Glutamatergic neuron (in vitro differentiated cells): ENCODE measurements at regions not wholly inside any gene's neighbourhood (a gene's known extent, or its start where the extent isn't known, plus 50 kb on each side); places are given as distances from the start of the nearest gene placed in this dataset.
A peak's percentile ranks its signal among the peaks of the same experiment; 100 is the strongest.

Experiments
- DNase-seq: peaks from one replicate; pipeline ENCODE4 v3.0.0; 2022
- H3K27ac Mint-ChIP-seq: one replicate; pipeline ENCODE4 v1.8.0; 2020; ENCODE audit warnings: mild to moderate bottlenecking, mixed read lengths, inconsistent platforms; ENCODE audit not compliant: unreplicated experiment
- H3K27me3 Mint-ChIP-seq: one replicate; pipeline ENCODE4 v1.8.0; 2020; ENCODE audit warnings: mild to moderate bottlenecking, moderate library complexity, mixed read lengths, inconsistent platforms; ENCODE audit not compliant: unreplicated experiment
- H3K36me3 Mint-ChIP-seq: one replicate; pipeline ENCODE4 v1.8.0; 2020; ENCODE audit warnings: mild to moderate bottlenecking, mixed read lengths, inconsistent platforms; ENCODE audit not compliant: unreplicated experiment
- H3K4me1 Mint-ChIP-seq: one replicate; pipeline ENCODE4 v1.8.0; 2020; ENCODE audit warnings: mild to moderate bottlenecking, low read depth, mixed read lengths, inconsistent platforms; ENCODE audit not compliant: unreplicated experiment
- H3K4me3 Mint-ChIP-seq: one replicate; pipeline ENCODE4 v1.8.0; 2020; ENCODE audit warnings: mild to moderate bottlenecking, mixed read lengths, inconsistent platforms; ENCODE audit not compliant: unreplicated experiment
- H3K9me3 Mint-ChIP-seq: one replicate; pipeline ENCODE4 v1.8.0; 2020; ENCODE audit warnings: mild to moderate bottlenecking, moderate library complexity, mixed read lengths, inconsistent platforms; ENCODE audit not compliant: unreplicated experiment
- TF ChIP-seq, protein P1 (sequence below): fragments of 200-600 bp; sonication (generic); IDR thresholded peaks from one replicate; pipeline ENCODE4 v1.5.0; 2021; ENCODE audit not compliant: partially characterized antibody, unreplicated experiment

DNA sequence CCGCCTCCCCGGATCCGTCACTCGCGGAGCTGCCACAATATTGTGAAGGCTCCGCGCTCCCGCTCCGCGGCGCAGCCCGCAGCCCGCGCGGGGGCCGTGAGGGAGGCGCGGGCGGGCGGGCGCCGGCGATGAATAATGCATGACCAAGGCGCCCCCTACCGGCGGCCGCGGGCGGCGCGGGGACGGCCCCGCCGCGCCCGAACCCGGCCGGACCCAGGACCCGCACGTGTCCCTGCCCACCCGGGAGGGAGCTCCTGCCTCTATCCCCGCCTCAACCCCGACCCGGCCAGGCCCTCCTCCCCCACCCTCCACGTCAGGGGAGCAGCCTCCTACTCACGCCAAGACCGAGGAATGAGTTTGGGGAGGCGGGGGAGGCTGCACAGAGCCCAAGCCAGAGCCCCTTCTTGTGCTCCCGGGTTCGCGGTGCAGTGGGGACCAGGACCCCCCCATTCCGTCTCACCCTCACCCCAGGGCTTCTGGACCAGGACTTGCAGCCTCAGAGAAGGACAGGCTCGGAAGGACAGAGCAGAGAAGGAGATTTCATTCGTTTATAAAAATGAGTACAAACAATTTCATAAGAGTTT, 70.8 kb upstream of the CASZ1 start:
- Mint-ChIP-seq H3K9me3 (peaks cover 18% of the 10 kb centered on the region), H3K27ac (peak overlapping the region; percentile 90)

DNA sequence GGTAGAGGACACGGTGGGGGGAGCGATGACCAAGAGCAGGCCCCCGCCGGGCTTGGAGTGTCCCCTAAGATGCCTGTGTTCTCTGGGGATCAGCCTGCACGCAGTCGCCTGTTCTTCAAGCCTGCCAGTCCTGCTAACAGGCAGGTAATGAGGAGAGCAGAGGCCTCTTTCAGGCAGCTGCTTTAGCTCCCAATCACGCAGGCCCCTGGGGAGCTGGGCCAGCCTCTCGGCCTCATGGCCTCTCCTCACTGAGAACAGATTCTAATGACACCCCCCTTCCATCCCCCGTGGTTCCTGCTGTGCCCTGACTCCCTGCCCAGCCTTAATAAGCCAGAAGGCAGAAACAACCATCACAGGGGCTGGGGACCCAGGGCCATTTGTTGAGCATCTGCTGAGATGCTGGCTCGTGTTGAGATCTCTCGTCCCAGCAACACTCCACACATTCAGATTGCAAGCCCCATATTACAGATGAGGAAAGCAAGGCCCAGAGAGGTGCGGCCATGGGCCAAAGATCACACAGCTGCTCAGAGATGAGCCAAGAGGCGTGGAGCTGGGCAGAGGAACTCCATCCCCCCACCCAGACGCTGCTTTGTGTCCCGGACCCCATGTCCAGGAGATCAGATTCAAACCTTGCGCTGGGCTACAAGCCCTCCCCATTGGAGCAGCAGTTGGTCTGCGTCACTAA, 71.6 kb upstream of the CASZ1 start:
- peaks cover 15% of the 10 kb centered on the region for H3K9me3 Mint-ChIP-seq
- peak; percentile 86 for DNase-seq
- peak overlapping the region; percentile 83 for H3K4me3 Mint-ChIP-seq
- TF ChIP-seq, protein P1, sequence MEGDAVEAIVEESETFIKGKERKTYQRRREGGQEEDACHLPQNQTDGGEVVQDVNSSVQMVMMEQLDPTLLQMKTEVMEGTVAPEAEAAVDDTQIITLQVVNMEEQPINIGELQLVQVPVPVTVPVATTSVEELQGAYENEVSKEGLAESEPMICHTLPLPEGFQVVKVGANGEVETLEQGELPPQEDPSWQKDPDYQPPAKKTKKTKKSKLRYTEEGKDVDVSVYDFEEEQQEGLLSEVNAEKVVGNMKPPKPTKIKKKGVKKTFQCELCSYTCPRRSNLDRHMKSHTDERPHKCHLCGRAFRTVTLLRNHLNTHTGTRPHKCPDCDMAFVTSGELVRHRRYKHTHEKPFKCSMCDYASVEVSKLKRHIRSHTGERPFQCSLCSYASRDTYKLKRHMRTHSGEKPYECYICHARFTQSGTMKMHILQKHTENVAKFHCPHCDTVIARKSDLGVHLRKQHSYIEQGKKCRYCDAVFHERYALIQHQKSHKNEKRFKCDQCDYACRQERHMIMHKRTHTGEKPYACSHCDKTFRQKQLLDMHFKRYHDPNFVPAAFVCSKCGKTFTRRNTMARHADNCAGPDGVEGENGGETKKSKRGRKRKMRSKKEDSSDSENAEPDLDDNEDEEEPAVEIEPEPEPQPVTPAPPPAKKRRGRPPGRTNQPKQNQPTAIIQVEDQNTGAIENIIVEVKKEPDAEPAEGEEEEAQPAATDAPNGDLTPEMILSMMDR: no peak
- H3K27ac Mint-ChIP-seq: peak overlapping the region; percentile 90
- peaks cover 49% of the 10 kb centered on the region for H3K4me1 Mint-ChIP-seq
- H3K27me3 Mint-ChIP-seq: peaks cover 14% of the 10 kb centered on the region
- no peaks in the 10 kb centered on the region for H3K36me3 Mint-ChIP-seq

More for the DNA sequence above, 70.8 kb upstream of the CASZ1 start:
- Mint-ChIP-seq H3K4me3 (peak overlapping the region; percentile 83), H3K4me1 (peaks cover 51% of the 10 kb centered on the region), H3K27me3 (peaks cover 14% of the 10 kb centered on the region), H3K36me3 (no peaks in the 10 kb centered on the region)
- TF ChIP-seq, protein P1: peak; percentile 89
- DNase-seq: peak; percentile 84

DNA sequence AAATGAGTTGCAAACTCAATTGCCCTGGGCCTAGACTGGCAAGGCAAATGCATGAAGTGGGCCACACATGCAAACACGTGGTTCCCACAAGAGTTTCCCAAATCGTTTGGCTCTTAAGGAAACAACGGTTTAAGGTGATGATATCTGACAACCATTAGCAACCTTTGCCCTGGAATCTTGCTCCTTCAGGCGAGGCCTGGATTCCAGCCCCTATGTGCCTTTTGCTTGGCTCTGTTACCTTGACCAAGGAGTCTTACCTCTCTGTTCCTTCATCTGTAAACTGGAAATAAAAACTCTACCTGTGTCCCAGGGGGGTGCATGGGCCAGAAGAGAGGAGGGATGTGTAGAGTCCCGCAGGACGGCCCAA, 72.1 kb upstream of the CASZ1 start:
- H3K4me3 Mint-ChIP-seq: peak overlapping the region; percentile 25
- no peaks in the 10 kb centered on the region for H3K36me3 Mint-ChIP-seq
- H3K27ac Mint-ChIP-seq: peak overlapping the region; percentile 59
- peaks cover 44% of the 10 kb centered on the region for H3K4me1 Mint-ChIP-seq
- TF ChIP-seq, protein P1: no peak
- DNase-seq: no peak
- H3K27me3 Mint-ChIP-seq: peaks cover 14% of the 10 kb centered on the region
- H3K9me3 Mint-ChIP-seq: peaks cover 15% of the 10 kb centered on the region

DNA sequence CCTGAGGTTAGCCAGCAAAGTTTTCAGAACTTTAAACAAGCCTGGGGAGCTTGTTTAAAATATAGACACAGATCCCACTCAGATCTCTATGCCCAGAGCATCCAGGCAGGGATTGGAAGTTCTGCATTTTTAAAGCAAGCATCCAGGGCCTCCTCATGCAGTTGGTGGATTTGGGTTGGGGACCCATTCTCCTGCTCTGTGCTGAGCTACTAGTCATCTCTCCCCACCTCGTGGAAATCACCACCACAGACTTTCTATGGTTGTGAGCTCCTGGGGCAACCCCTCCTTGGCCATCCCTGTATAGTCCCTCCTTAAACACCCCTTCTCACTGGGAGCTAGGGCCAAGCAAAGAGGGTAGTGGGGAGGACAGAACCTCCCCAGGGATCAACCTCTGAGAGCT, 73.5 kb upstream of the CASZ1 start:
- H3K9me3 Mint-ChIP-seq: peaks cover 15% of the 10 kb centered on the region
- DNase-seq: no peak
- no peak overlapping the region for H3K4me3 Mint-ChIP-seq
- H3K27ac Mint-ChIP-seq: no peak overlapping the region
- H3K27me3 Mint-ChIP-seq: peaks cover 14% of the 10 kb centered on the region
- TF ChIP-seq, protein P1: no peak
- H3K4me1 Mint-ChIP-seq: peaks cover 31% of the 10 kb centered on the region
- no peaks in the 10 kb centered on the region for H3K36me3 Mint-ChIP-seq

DNA sequence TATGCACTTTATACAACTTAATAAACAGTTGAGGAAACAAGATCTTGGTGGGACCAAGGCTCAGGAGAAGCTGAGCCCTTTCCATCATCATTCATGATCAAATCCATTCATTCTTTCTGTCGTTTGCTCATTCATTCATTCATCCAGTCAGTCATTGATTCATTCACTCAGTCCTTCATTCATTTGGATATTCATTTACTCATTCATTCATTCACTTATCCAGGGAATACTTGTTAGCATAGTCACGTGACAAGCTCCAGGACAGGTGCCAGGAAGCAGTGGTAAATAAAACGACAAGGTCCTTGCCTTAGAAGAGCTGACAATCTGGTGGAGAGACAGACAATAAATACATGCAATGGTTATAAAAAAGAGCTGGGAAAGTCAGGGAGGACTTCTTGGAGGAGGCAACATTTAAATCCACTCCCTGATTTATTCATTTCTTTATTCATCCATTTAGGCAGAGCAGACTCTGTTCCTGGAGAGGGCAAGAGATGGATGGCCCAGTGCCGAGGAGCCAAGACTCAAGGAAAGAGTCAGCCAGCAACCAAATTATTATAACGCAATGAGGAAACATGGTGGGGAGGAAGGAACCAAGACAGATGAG, 74.1 kb upstream of the CASZ1 start:
- DNase-seq: no peak
- peaks cover 18% of the 10 kb centered on the region for H3K27me3 Mint-ChIP-seq
- H3K4me1 Mint-ChIP-seq: peaks cover 26% of the 10 kb centered on the region
- H3K4me3 Mint-ChIP-seq: no peak overlapping the region
- H3K27ac Mint-ChIP-seq: peak overlapping the region; percentile 28
- H3K36me3 Mint-ChIP-seq: no peaks in the 10 kb centered on the region
- peaks cover 11% of the 10 kb centered on the region for H3K9me3 Mint-ChIP-seq
- TF ChIP-seq, protein P1: no peak
